NCI-H2107 treated with DMSO at 0.1 percent for 48 hours (cell line): ENCODE measurements at regions not wholly inside any gene's neighbourhood (a gene's known extent, or its start where the extent isn't known, plus 50 kb on each side); places are given as distances from the start of the nearest gene placed in this dataset.

ENCODE experiments used
- DNase-seq: peaks from one replicate; lab custom pipeline; 2025; ENCODE audit not compliant: unreplicated experiment; lab: John Stamatoyannopoulos, UW

DNA sequence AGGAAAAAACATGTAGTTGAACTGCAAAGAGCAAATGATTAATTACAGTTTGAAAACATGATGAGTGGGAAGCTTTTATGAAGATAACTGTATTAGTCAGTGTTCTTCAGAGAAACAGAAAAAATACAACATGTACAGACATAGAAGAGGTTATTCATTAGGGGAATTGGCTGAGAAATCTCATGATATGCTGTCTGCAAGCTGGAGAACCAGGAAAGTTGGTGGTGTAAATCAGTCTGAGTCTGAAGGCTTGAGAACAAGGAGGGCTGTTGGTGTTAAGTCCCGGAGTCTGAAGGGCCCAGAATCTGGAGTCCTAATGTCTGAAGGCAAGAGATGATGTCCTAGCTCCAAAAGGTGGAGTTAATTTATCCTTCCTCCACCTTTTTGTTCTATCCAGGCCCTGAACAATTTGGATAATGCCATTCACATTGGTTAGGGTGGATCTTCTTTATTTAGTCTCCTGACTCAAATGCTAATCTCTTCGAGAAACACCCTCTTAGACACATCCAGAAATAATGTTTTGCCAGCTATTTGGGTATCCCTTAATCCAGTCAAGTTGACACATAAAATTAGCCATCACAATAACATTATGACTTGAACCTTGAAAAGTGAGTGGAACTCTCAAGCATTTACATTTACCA lies 672.9 kb upstream of the PTBP2 start:
- no peak for DNase-seq

- DNase-seq, result no peak
These were observed 671.7 kb upstream of the PTBP2 start for GRCh38 chr1:96049759-96050409.

GRCh38 chr1:96059276-96059675 lies 662.3 kb upstream of the PTBP2 start:
- no peak for DNase-seq

DNA sequence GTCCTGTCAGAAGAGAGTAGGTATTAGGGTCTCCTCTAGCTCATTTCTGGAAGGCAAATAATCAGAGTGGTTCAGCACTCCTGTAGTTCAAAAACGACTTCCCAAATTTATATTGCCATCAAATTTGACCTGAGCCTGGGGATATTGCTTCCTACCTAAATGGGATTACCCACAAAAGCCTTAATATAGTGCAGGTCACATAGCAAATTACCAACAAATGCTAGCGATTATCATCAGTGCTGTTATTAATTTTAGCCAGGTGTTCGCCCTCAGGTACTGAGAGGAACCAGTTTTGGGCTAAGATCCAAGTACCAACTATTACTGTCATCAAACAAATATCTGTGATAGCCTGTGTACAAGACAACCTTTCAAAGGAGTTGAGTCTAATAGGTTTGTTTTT lies 661.8 kb upstream of the PTBP2 start:
- no peak for DNase-seq

GRCh38 chr1:96060621-96061020 lies 661.0 kb upstream of the PTBP2 start:
- DNase-seq, result no peak

DNA sequence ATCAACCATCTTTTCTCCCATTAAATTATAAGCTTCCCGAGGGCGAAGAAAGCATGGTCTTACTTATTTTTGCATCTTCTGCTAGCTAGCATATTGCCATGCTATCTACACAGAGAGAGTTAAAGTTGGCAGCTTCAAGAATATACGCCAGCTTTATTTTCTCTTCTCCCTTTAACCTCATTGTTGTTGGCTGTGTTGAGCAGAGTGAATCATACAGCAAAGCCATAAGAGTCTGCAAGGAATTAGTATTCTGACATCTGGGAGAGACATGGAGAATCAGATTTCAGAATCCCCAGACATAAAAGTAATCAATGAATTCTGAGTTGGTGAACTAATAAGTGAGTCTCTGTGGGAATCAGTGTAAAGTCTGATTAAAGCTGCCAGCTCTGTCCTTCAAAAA lies 649.6 kb upstream of the PTBP2 start:
- no peak for DNase-seq

DNA sequence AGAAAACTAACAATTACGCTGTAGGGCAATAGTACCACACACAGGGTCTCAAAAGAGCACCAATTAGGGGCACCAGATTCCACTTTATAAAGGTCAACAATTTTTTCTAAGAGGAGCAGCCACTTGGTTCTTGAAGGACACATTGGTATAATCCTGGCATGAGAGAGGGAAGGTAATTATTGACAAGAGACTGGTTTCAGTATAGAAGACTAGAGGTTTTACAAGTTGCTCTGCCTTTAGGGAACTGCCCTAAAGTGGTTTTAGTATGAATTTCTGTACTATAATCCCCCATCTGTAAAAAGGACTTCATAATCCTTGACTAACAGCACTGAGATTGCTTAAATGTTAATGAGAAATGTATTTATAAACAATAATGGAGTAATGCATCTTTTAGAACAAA lies 648.5 kb upstream of the PTBP2 start:
- no peak for DNase-seq

DNA sequence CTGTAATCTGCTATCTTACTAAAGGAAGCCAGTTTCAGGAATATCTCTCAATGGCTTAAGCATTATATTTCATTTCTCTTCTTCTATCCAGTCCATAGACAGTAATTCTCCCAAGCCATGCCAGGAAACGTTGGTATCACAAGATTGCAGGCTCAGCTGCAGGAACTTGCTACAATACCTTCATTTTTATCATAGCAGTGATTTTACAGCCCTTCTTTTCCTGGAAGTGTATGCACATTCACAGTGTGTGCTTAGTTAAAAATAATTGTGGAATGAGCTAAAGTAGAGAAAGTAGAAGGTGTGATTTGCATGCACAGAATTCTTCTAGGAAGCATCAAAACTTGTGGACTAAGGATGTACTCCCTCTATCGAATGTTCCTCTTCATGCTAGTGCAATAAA lies 647.2 kb upstream of the PTBP2 start:
- no peak for DNase-seq

DNA sequence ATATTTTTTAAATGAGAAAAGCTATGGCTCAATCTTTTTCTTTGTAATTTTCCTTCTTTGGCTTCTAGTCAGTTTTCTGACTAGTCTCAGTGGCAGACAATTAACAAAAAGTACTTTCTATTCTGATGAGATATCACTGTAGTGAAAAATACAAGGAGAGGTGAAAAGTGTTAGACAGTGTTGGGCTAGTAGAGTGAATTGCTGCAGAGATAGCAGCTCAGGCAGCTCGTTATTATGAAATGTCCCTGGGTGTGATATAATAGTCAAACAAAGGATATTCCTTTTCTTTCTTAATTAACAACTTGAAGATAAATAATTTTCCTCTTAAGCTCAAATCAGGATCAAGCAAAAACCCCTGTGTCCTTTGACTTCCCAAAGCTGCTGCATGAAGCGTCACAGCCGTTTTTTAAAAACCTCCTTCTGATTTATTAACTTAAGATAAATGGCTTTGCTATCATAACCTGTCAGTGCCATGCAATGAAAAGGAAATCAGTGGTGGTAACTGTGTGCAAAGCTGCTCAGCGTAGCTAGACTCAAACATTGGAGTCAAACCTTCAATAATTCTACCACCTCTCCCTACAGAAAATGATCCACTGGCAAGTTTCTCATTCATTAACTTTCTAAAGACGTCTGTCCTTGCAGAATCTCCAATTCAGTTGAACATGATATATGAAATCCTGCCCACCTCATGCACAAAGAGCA lies 646.6 kb upstream of the PTBP2 start:
- no peak for DNase-seq

DNA sequence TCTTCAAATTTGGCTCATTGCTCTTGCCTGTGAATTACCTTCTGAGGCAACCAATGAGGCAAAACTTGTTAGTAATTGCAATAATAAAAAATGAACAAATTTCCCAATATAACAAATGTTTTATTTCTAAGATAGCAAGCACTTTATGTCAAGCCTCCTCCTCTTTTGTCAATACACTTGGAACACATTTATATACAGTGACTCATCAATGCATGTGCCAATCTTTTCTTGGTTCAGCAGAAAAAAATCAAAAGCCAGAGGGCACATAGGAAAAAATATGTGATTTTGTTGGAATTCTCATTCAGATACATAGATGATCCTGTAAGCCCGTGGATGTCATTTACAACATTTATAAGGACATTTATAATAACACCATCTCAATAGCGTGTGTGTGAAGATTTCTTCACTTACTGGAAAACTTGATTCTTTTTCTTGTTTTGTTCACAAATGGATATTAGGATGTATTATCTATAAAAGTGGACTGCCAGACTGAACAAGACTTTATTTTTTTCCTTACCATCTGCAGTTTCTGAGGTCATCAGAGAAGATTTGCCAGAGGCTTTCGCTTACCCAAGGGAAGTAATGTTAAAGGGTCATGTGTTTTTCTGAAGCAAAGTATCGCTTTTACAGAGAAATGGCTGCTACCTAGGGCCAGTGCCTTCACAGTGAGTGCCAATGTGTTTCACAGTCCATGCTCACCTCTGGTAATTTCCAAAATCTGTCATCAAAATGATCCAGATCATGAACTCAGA lies 645.7 kb upstream of the PTBP2 start:
- DNase-seq, result no peak

DNA sequence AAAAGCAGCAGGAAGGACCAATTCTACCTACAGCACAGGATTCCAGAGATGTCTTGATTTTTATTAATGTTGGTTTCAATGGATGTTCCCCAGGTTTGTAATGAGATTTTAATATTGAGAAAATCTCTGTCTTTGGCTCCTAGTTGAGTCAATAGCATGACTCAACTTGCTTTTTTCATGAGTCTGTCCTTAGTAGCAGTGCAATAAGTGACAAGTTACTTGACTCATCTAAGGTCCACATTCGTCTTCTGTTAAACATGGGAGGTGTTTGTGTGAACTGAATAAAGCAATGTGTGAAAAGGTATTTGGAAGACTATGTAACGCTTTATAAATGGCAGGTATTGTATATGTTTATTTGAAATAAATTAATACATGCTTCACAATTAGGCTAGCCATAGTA lies 645.0 kb upstream of the PTBP2 start:
- DNase-seq, result no peak

DNA sequence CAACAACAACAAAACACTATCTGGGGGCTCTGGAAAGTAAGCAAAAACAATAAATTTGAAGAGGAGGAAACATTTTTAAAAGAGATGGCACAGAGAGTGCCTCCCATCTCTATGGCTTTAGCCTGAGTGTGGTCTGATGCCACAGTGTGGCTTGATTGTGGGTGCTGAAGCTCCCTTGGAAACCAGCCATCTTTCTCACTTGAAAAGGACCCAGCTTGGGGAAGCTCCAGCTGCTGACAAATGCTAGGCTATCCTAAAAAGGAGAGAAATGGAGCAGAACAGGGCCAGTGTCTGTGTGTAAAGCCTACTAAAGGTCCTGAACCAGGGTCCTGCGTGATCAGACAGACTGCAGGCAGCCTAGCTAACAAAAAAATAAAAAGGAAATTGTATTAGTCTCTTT lies 642.0 kb upstream of the PTBP2 start:
- DNase-seq, result no peak

DNA sequence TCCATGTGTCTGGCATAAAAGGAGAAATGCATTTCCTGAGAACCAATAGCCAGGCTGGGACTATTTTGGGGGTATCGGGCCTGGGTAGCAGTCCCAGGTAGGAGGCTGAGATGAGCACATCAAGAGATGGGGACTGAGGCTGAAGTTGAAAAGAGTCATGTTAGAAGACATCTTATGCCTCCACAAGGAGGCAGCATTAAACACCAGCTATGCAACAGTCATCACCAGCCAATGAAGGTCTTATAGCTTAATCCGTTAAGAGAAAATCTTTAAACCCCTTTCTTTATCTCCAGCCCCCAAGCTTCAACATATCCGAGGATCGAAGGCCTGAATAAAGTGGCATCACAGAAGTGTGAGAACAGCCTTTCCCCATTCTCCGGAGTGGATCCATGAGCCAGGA lies 640.7 kb upstream of the PTBP2 start:
- no peak for DNase-seq

- no peak for DNase-seq
These were observed 633.9 kb upstream of the PTBP2 start for GRCh38 chr1:96087719-96088118.

GRCh38 chr1:96090134-96090533 lies 631.5 kb upstream of the PTBP2 start:
- no peak for DNase-seq

DNA sequence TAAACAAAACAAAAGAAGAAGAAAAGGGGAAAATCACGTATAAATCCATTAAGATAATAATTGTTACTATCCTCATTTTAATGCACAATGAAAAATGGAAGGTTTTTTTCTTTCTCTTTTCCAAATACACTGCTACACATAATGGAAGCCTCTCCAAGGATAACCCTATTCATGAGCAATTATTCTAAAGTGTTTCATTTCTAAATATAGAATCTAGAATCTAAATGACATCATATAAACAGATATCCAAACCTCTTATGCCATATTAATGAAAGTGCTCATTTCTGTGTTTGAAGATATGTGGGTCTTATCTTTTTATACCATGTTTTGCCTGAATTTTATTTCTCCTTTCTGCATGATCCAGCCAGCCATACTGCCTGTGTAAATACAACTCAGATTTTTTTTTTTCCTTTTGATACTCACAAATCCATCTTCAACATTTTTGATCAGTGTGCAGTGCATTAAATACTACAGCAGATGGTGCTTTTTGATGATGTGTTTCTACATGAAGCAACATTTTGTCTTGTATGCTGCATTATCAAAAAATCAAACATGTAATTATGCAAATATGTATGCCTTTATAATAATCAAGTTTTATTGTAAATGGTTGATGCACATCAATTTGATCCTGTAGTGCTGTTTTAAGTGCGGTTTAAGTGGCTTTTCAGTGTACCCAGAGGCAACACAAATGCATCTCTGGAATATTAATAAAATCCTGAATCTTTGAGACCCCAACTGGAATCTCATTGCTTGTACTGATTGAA lies 625.6 kb upstream of the PTBP2 start:
- DNase-seq, result no peak

DNA sequence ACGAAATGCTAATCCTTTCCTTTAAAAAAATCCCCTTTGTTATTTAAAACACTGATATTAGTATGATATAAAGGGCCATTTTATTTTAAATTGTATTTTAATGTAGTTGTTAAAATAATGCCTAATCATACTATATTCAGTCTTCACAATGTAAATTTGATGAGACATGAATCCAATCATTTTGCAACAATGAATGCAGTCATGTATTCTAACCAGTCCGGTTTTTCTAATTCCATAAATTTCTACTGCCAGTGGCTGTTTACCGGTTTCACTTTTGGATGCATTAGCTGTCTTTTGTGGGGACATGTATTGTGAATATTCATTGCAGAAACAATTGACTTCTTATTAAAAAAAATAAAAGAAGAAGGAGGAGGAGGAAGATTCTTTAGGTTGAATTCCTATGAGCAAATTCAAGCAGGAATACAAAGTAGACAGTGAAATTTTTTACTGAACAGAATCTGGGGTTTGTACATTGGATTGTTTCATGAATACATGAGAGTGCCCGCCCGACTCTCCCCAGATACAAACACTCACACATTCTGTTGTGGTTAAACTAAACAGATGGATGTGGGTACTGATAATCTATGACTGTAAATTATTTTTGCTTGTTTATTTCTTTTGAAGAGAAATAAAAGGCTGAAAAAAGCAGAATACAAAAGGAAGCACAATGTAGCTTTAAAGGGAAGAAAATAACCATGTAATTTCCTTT lies 624.8 kb upstream of the PTBP2 start:
- DNase-seq, result no peak

DNA sequence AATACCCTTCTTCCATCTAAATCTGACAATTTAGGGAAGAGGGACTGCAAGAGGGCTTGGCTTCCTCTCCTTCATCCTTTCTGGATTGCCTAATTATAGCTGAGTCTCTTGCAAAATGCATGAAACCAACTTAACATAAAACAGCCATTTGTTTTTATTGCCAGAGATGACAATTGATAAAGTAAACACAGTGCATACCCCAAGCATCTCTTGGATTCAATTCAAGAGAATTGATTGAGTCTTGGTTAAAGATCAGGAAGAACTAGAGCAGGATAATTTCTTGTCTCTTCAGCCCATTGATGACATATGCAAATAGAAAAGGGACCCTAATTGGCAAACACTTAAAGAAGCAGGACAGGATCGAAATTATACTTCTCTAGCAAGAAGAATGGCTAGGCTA lies 617.1 kb upstream of the PTBP2 start:
- no peak for DNase-seq

GRCh38 chr1:96104906-96105305 lies 616.7 kb upstream of the PTBP2 start:
- DNase-seq, result no peak

DNA sequence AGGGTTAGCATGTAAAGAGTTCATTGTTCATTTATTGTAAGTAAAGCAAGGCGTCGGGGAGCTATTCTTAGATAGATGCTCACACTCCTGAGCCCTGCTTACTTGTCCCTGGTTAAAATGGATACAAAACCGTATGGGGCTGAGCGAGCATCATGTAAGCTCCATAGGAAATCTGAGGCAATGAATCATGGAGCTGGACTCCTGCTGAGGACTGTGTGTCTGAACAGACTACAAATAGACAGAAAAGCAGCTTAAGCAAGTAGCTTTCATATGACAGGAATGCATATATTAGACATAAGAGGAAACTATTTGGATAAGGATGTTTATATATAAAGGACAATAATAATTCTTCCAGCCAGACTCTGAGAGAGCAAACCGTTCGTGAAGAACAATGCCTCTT lies 604.9 kb upstream of the PTBP2 start:
- DNase-seq, result no peak

GRCh38 chr1:96130432-96130831 lies 591.2 kb upstream of the PTBP2 start:
- no peak for DNase-seq
